ENCODE measurements at regions not wholly inside any gene's neighbourhood (a gene's known extent, or its start where the extent isn't known, plus 50 kb on each side); places are given as distances from the start of the nearest gene placed in this dataset.

DNA sequence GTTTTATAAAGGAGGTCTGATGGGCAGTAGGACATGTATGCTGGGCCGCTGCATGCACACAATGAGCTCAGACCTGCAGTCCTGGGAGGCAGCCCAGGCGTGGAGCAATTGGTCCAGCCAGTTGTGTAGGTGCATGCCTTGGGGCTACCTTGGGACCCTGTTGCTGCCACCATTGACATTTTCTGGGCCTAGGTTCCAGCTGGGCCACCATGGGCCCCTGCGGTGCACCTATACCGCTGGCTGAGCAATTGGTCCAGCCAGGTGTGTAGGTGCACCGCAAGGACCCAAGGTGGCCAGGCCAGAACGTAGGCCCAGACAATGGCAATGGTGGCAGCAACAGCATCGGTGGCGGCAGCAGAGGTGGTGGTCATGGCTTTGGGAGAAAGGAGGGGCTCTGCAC lies 143.9 kb downstream of the PXDC1 start:
- no peak overlapping the region for H3K9ac ChIP-seq (ENCODE audit: low read length)
- no peaks in the 10 kb centered on the region for H3K36me3 ChIP-seq (ENCODE audit: insufficient read depth, low read length)
- H3K4me3 ChIP-seq (ENCODE audit: low read depth in 1 of 2, low read length in 2 of 2): no peak overlapping the region
- H3K27me3 ChIP-seq (ENCODE audit: control insufficient read depth in 1 of 2, insufficient read depth in 2 of 2, low read length in 2 of 2): no peaks in the 10 kb centered on the region
- H3K27ac ChIP-seq (ENCODE audit: low read depth, low read length): no peak overlapping the region
- H3K9me3 ChIP-seq (ENCODE audit: low read length): no peaks in the 10 kb centered on the region
- peaks cover 24% of the 10 kb centered on the region for H3K4me1 ChIP-seq (ENCODE audit: insufficient read depth, low read length)

DNA sequence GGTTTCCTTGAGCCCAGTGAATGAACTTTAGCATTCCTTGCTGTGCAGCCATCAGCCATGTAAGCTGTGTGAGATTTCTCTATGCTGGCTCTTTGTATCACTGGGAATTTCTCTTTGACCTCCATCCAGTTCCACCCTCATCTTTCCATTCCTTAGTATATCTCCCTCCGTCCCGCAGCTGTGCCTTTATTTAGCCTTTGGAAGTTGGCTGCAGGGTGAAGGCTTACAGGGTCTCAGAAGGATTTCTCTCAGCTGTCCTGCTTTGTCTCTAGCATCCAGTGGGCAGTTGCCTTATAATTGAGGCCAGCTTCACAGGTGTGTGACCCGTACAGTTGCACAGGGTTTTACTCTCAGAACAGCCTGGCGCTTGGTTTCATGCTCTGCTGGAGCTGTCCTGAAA lies 144.3 kb downstream of the PXDC1 start:
- Histone ChIP-seq H3K27me3 (ENCODE audit: control insufficient read depth in 1 of 2, insufficient read depth in 2 of 2, low read length in 2 of 2) (no peaks in the 10 kb centered on the region), H3K9me3 (ENCODE audit: low read length) (no peaks in the 10 kb centered on the region), H3K4me3 (ENCODE audit: low read depth in 1 of 2, low read length in 2 of 2) (no peak overlapping the region), H3K9ac (ENCODE audit: low read length) (no peak overlapping the region), H3K36me3 (ENCODE audit: insufficient read depth, low read length) (no peaks in the 10 kb centered on the region), H3K4me1 (ENCODE audit: insufficient read depth, low read length) (peaks cover 20% of the 10 kb centered on the region), H3K27ac (ENCODE audit: low read depth, low read length) (no peak overlapping the region)

DNA sequence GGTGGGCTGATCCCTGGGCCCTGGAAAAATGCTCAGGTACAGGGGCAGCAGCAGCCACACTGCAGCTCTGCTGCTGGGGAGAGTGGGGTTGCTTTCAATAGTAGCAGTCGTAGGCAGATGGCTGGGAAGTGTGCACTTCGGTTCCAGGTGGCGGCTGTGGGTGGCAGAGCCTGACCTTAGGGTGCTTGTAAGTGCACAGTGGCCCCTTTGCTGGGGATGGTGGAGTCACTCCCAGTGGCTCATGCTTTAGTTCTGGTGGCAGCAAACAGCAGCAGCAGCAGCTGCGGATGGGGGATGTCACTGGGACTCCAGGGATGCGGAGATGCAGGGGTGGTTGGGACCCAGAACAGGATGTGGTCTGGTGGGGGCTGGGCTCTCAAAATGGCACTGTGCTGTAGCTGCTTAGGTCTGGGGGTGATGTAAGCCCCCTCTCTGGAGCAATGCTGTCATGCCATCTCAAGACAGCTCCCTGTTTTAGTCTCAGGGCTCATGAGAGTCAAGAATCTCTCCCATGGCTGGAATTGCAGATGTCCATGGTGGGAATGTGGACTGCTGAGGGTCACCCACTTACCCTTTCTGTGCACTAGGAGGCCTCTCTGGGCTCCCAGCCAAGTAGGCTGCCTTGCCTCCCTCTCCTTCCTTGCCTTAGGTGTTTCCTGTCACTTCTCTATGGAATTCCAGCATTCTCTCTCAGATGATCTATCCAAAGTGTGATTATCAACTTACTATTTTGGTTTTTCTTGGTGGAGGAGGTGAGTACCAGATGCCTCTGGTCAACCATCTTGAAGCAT lies 146.7 kb upstream of the SLC22A23 start:
- Histone ChIP-seq H3K9me3 (ENCODE audit: low read length) (peaks cover 4% of the 10 kb centered on the region), H3K27me3 (ENCODE audit: control insufficient read depth in 1 of 2, insufficient read depth in 2 of 2, low read length in 2 of 2) (no peaks in the 10 kb centered on the region), H3K36me3 (ENCODE audit: insufficient read depth, low read length) (no peaks in the 10 kb centered on the region), H3K4me3 (ENCODE audit: low read depth in 1 of 2, low read length in 2 of 2) (no peak overlapping the region), H3K9ac (ENCODE audit: low read length) (no peak overlapping the region), H3K27ac (ENCODE audit: low read depth, low read length) (no peak overlapping the region), H3K4me1 (ENCODE audit: insufficient read depth, low read length) (no peaks in the 10 kb centered on the region)

DNA sequence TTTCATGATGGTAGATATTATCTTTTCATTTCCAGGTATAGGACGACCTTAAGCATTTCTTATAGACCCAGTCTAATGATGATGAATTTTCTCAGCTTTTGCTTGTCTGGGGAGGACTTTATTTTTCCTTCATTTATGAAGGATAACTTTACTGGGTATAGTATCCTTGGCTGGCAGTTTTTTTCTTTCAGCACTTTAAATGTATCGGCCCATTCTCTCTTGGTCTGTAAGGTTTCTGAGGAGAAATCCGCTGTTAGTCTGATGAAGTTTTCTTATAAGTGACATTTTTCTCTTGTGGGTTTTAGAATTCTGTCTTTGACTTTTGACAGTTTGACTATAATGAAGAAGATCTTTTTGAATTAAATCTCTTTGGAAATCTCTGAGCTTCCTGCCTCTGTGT lies 144.7 kb upstream of the SLC22A23 start:
- Histone ChIP-seq H3K36me3 (ENCODE audit: insufficient read depth, low read length) (no peaks in the 10 kb centered on the region), H3K9me3 (ENCODE audit: low read length) (peaks cover 4% of the 10 kb centered on the region), H3K27ac (ENCODE audit: low read depth, low read length) (no peak overlapping the region), H3K4me3 (ENCODE audit: low read depth in 1 of 2, low read length in 2 of 2) (no peak overlapping the region), H3K4me1 (ENCODE audit: insufficient read depth, low read length) (no peaks in the 10 kb centered on the region), H3K9ac (ENCODE audit: low read length) (no peak overlapping the region), H3K27me3 (ENCODE audit: control insufficient read depth in 1 of 2, insufficient read depth in 2 of 2, low read length in 2 of 2) (no peaks in the 10 kb centered on the region)

DNA sequence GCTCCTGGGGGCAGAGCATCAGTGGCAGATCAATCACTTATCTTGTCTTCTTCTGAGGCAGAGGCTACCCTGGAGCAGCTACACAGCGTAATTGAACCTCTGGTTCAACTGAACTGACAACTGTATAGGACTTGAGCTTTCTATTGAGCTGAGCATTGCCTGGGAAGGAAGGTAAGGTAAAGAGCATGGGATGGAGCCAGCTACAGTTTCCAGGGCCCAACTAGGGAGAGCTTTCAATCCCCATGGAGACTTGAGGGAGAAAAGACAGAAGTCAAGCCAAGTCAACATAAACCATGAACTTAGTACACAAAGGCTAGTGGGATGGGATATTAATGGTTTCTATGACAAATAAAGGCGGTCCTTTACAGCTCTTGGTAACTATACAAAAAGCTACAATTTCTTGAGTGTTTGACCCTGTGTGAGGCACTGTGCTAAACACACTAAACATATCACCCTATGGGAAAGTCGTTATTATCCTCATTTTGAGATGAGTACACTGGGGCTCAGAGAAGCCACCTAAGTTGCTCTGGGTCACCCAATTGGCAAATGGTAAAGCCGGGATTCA lies 140.7 kb upstream of the SLC22A23 start:
- Histone ChIP-seq H3K9me3 (ENCODE audit: low read length) (peaks cover 4% of the 10 kb centered on the region), H3K36me3 (ENCODE audit: insufficient read depth, low read length) (no peaks in the 10 kb centered on the region), H3K4me1 (ENCODE audit: insufficient read depth, low read length) (no peaks in the 10 kb centered on the region), H3K4me3 (ENCODE audit: low read depth in 1 of 2, low read length in 2 of 2) (no peak overlapping the region), H3K27me3 (ENCODE audit: control insufficient read depth in 1 of 2, insufficient read depth in 2 of 2, low read length in 2 of 2) (no peaks in the 10 kb centered on the region), H3K27ac (ENCODE audit: low read depth, low read length) (no peak overlapping the region), H3K9ac (ENCODE audit: low read length) (no peak overlapping the region)

DNA sequence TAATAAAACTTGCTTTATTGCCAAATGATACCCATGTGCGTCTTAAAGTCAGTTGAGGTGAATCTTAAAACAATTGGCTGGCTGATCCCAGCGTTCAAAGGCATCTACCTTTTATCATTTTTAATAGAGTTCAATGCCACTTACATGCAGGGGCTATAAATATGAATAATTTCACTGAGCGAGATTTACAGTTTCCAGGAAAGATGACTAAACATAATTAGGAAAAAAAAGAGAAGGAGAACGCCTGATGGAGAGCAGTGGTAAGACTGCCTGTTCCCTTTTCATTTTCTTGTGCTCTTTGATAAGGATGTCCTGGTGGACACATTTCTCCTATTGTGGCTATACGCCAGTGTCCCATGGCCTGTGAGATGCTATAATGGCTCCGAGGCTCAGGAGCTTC lies 139.9 kb upstream of the SLC22A23 start:
- Histone ChIP-seq H3K36me3 (ENCODE audit: insufficient read depth, low read length) (no peaks in the 10 kb centered on the region), H3K4me3 (ENCODE audit: low read depth in 1 of 2, low read length in 2 of 2) (no peak overlapping the region), H3K27me3 (ENCODE audit: control insufficient read depth in 1 of 2, insufficient read depth in 2 of 2, low read length in 2 of 2) (no peaks in the 10 kb centered on the region)

DNA sequence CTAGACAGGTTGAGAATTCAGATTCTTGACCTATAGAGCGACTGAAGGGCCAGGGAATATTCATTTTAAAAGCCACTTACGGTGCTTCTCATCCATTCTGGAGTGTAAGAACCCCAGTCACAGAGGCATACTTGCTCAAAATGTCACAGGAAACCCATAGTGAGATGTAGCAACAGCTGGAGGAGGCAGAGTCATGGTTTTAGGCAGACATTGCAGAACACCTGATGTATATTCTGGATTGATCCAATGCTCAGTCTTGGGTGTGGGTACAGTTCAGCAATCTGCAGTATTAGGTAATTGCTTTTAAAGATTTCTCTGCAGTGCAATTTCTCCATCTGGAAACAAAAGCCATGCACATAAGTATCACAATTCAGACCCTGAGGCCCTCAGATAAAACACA lies 137.4 kb upstream of the SLC22A23 start:
- Histone ChIP-seq H3K9me3 (ENCODE audit: low read length) (no peaks in the 10 kb centered on the region), H3K4me1 (ENCODE audit: insufficient read depth, low read length) (no peaks in the 10 kb centered on the region), H3K9ac (ENCODE audit: low read length) (no peak overlapping the region), H3K27ac (ENCODE audit: low read depth, low read length) (no peak overlapping the region), H3K4me3 (ENCODE audit: low read depth in 1 of 2, low read length in 2 of 2) (no peak overlapping the region), H3K36me3 (ENCODE audit: insufficient read depth, low read length) (no peaks in the 10 kb centered on the region), H3K27me3 (ENCODE audit: control insufficient read depth in 1 of 2, insufficient read depth in 2 of 2, low read length in 2 of 2) (no peaks in the 10 kb centered on the region)

More for the DNA sequence above, 139.9 kb upstream of the SLC22A23 start:
- peaks cover 3% of the 10 kb centered on the region for H3K9me3 ChIP-seq (ENCODE audit: low read length)
- no peak overlapping the region for H3K27ac ChIP-seq (ENCODE audit: low read depth, low read length)
- H3K4me1 ChIP-seq (ENCODE audit: insufficient read depth, low read length): no peaks in the 10 kb centered on the region
- no peak overlapping the region for H3K9ac ChIP-seq (ENCODE audit: low read length)

DNA sequence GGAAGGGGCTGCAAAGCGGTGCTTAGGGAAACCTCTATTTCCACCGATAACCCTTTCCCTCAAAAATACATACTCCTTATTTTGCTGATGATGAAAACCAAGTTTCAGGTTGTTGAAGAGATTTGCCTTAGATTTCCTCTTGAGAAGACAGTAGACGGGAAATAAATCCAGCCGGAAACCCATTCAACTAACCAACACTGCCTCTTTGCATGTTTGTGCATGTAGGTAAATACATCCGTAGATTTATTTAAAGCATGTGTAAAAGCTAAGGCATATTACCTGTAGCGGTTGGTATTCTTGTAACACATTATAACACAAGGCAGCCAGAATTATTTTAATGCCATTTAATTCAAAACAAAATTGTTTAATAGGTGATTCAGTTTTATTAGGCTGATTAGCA lies 136.3 kb upstream of the SLC22A23 start:
- H3K4me3 ChIP-seq (ENCODE audit: low read depth in 1 of 2, low read length in 2 of 2): no peak overlapping the region
- H3K27me3 ChIP-seq (ENCODE audit: control insufficient read depth in 1 of 2, insufficient read depth in 2 of 2, low read length in 2 of 2): no peaks in the 10 kb centered on the region
- H3K9me3 ChIP-seq (ENCODE audit: low read length): no peaks in the 10 kb centered on the region
- H3K36me3 ChIP-seq (ENCODE audit: insufficient read depth, low read length): no peaks in the 10 kb centered on the region
- no peaks in the 10 kb centered on the region for H3K4me1 ChIP-seq (ENCODE audit: insufficient read depth, low read length)
- no peak overlapping the region for H3K27ac ChIP-seq (ENCODE audit: low read depth, low read length)
- H3K9ac ChIP-seq (ENCODE audit: low read length): no peak overlapping the region

DNA sequence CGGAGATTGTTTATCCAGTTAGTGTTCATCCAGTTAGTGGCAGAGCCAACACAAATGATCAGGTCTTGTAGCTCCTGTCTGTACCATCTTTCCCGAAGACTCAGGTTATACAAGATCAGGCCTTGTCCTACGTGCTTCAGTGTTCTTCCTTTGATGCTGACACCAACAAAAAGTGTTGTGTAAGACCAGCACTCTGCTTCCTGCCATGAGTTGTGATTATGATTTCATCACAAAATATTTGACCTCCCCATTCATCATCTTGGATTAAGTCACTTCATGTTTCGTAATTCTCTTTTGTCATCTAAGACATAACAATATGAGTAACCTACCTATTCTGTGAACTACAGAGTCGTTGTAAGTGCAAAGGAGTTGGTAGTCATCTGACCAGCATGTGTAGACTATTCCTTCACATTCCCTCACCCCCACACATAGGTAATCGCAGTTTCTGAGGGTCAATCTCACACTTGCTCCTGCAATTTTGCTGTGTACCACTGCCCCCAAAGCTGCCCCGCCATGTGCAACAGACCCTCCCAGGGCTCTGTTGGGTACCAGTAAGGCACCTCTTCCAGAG lies 135.6 kb upstream of the SLC22A23 start:
- Histone ChIP-seq H3K27ac (ENCODE audit: low read depth, low read length) (no peak overlapping the region), H3K9me3 (ENCODE audit: low read length) (no peaks in the 10 kb centered on the region), H3K27me3 (ENCODE audit: control insufficient read depth in 1 of 2, insufficient read depth in 2 of 2, low read length in 2 of 2) (no peaks in the 10 kb centered on the region), H3K9ac (ENCODE audit: low read length) (no peak overlapping the region), H3K4me3 (ENCODE audit: low read depth in 1 of 2, low read length in 2 of 2) (no peak overlapping the region), H3K4me1 (ENCODE audit: insufficient read depth, low read length) (no peaks in the 10 kb centered on the region), H3K36me3 (ENCODE audit: insufficient read depth, low read length) (no peaks in the 10 kb centered on the region)

DNA sequence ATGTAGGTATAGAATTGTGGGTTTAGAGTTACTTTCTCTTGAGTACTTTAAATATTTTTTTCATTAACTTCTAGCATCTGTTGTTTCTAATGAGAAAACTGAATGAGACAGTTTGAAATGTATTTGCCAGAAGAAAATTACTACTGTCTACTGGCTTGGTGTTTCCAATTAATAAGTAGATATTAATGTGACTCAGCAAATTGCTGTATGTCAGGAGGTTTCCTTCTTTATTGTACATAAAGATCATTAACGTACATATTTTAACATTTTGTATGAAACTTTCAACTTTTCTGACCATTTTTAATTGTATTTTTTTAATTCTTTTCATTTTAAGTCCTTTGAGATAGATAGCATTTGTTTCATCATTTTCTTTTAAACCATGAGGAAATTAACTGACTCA lies 135.1 kb upstream of the SLC22A23 start:
- Histone ChIP-seq H3K9ac (ENCODE audit: low read length) (no peak overlapping the region), H3K4me1 (ENCODE audit: insufficient read depth, low read length) (no peaks in the 10 kb centered on the region), H3K27me3 (ENCODE audit: control insufficient read depth in 1 of 2, insufficient read depth in 2 of 2, low read length in 2 of 2) (no peaks in the 10 kb centered on the region), H3K27ac (ENCODE audit: low read depth, low read length) (no peak overlapping the region), H3K4me3 (ENCODE audit: low read depth in 1 of 2, low read length in 2 of 2) (no peak overlapping the region), H3K9me3 (ENCODE audit: low read length) (no peaks in the 10 kb centered on the region), H3K36me3 (ENCODE audit: insufficient read depth, low read length) (no peaks in the 10 kb centered on the region)

DNA sequence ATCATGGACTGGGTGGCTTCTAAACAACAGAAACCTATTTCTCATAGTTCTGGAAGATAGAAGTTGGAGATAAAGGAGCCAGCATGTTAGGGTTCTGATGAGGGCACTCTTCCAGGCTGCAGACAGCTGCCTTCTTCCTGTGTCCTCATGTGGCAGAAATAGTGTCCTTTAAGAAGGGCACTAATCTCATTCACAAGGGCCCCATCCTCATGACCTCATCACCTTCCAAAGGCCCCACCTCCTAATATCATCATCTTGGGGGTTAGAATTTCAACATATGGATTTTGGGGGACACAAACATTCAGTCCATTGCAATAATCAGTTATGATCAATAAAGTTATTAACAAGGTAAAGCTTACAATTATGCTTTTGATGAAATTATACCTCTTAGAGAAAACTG lies 130.8 kb upstream of the SLC22A23 start:
- Histone ChIP-seq H3K27me3 (ENCODE audit: control insufficient read depth in 1 of 2, insufficient read depth in 2 of 2, low read length in 2 of 2) (no peaks in the 10 kb centered on the region), H3K9ac (ENCODE audit: low read length) (no peak overlapping the region), H3K27ac (ENCODE audit: low read depth, low read length) (no peak overlapping the region), H3K4me3 (ENCODE audit: low read depth in 1 of 2, low read length in 2 of 2) (no peak overlapping the region), H3K36me3 (ENCODE audit: insufficient read depth, low read length) (no peaks in the 10 kb centered on the region), H3K4me1 (ENCODE audit: insufficient read depth, low read length) (no peaks in the 10 kb centered on the region), H3K9me3 (ENCODE audit: low read length) (no peaks in the 10 kb centered on the region)

Data from muscle layer of colon (tissue), 2 donors.